ENCODE measurements at regions not wholly inside any gene's neighbourhood (a gene's known extent, or its start where the extent isn't known, plus 50 kb on each side); places are given as distances from the start of the nearest gene placed in this dataset.

- no peaks in the 10 kb centered on the region for H3K4me1 ChIP-seq (ENCODE audit: control insufficient read depth, extremely low read depth, insufficient read depth, low read length)
- no peaks in the 10 kb centered on the region for H4K20me1 ChIP-seq (ENCODE audit: control insufficient read depth, extremely low read depth, insufficient read depth, low read length)
- H3K79me2 ChIP-seq (ENCODE audit: control insufficient read depth, insufficient read depth, low read length), result no peaks in the 10 kb centered on the region
- H3K36me3 ChIP-seq (ENCODE audit: control insufficient read depth, insufficient read depth, low read length), result no peaks in the 10 kb centered on the region
- no peak overlapping the region for H3K27ac ChIP-seq (ENCODE audit: insufficient read depth, low read length)
- no peak overlapping the region for H3K4me3 ChIP-seq (replicated peaks in 1 of 4; ENCODE audit: control extremely low read depth in 1 of 4, insufficient read depth in 1 of 4, low read depth in 3 of 4, low read length in 4 of 4)
- H3K27me3 ChIP-seq (ENCODE audit: control insufficient read depth, insufficient read depth, low read length), result no peaks in the 10 kb centered on the region
- H2AFZ ChIP-seq (ENCODE audit: low read length), result no peak overlapping the region
- H3K9me3 ChIP-seq (ENCODE audit: control insufficient read depth, insufficient read depth, low read depth, low read length), result no peaks in the 10 kb centered on the region
- H3K4me2 ChIP-seq (ENCODE audit: extremely low read depth, insufficient read depth, low read length), result no peak overlapping the region
- no peak overlapping the region for H3K9ac ChIP-seq (ENCODE audit: insufficient read depth, low read length)
- TF ChIP-seq EZH2 (IDR thresholded peaks at IDR 0.05; ENCODE audit: low read length, missing control alignments) (no peak), CTCF (conservative IDR thresholded peaks at IDR 0.05 in 1 of 2, IDR thresholded peaks at IDR 0.05 in 1 of 2; ENCODE audit: low read depth in 1 of 2, low read length in 2 of 2) (no peak)
- DNase-seq (ENCODE audit: low read depth in 2 of 2), result no peak
Observed at GRCh38 chr10:124325633-124325914, 93.1 kb downstream of the OAT start.

GRCh38 chr10:124324856-124325632, 93.7 kb downstream of the OAT start:
- Histone ChIP-seq H3K4me2 (ENCODE audit: extremely low read depth, insufficient read depth, low read length) (no peak overlapping the region), H3K27me3 (ENCODE audit: control insufficient read depth, insufficient read depth, low read length) (no peaks in the 10 kb centered on the region), H3K4me3 (replicated peaks in 1 of 4; ENCODE audit: control extremely low read depth in 1 of 4, insufficient read depth in 1 of 4, low read depth in 3 of 4, low read length in 4 of 4) (no peak overlapping the region), H3K4me1 (ENCODE audit: control insufficient read depth, extremely low read depth, insufficient read depth, low read length) (no peaks in the 10 kb centered on the region), H3K36me3 (ENCODE audit: control insufficient read depth, insufficient read depth, low read length) (no peaks in the 10 kb centered on the region), H3K9ac (ENCODE audit: insufficient read depth, low read length) (no peak overlapping the region), H3K27ac (ENCODE audit: insufficient read depth, low read length) (no peak overlapping the region), H3K79me2 (ENCODE audit: control insufficient read depth, insufficient read depth, low read length) (no peaks in the 10 kb centered on the region), H4K20me1 (ENCODE audit: control insufficient read depth, extremely low read depth, insufficient read depth, low read length) (no peaks in the 10 kb centered on the region), H2AFZ (ENCODE audit: low read length) (no peak overlapping the region), H3K9me3 (ENCODE audit: control insufficient read depth, insufficient read depth, low read depth, low read length) (no peaks in the 10 kb centered on the region)
- peak in 1 of 2 donors; percentile 9 for DNase-seq (ENCODE audit: low read depth in 2 of 2)
- TF ChIP-seq EZH2 (IDR thresholded peaks at IDR 0.05; ENCODE audit: low read length, missing control alignments), result no peak
- no peak for TF ChIP-seq CTCF (conservative IDR thresholded peaks at IDR 0.05 in 1 of 2, IDR thresholded peaks at IDR 0.05 in 1 of 2; ENCODE audit: low read depth in 1 of 2, low read length in 2 of 2)

GRCh38 chr10:124324451-124324850, 94.3 kb downstream of the OAT start:
- no peaks in the 10 kb centered on the region for H3K9me3 ChIP-seq (ENCODE audit: control insufficient read depth, insufficient read depth, low read depth, low read length)
- H3K4me1 ChIP-seq (ENCODE audit: control insufficient read depth, extremely low read depth, insufficient read depth, low read length), result no peaks in the 10 kb centered on the region
- H3K79me2 ChIP-seq (ENCODE audit: control insufficient read depth, insufficient read depth, low read length), result no peaks in the 10 kb centered on the region
- H3K4me2 ChIP-seq (ENCODE audit: extremely low read depth, insufficient read depth, low read length), result no peak overlapping the region
- H3K27me3 ChIP-seq (ENCODE audit: control insufficient read depth, insufficient read depth, low read length), result no peaks in the 10 kb centered on the region
- H3K4me3 ChIP-seq (replicated peaks in 1 of 4; ENCODE audit: control extremely low read depth in 1 of 4, insufficient read depth in 1 of 4, low read depth in 3 of 4, low read length in 4 of 4), result no peak overlapping the region
- no peak overlapping the region for H2AFZ ChIP-seq (ENCODE audit: low read length)
- DNase-seq (ENCODE audit: low read depth in 2 of 2), result no peak
- H3K27ac ChIP-seq (ENCODE audit: insufficient read depth, low read length), result no peak overlapping the region
- TF ChIP-seq EZH2 (IDR thresholded peaks at IDR 0.05; ENCODE audit: low read length, missing control alignments) (no peak), CTCF (conservative IDR thresholded peaks at IDR 0.05 in 1 of 2, IDR thresholded peaks at IDR 0.05 in 1 of 2; ENCODE audit: low read depth in 1 of 2, low read length in 2 of 2) (no peak)
- H4K20me1 ChIP-seq (ENCODE audit: control insufficient read depth, extremely low read depth, insufficient read depth, low read length), result no peaks in the 10 kb centered on the region
- no peaks in the 10 kb centered on the region for H3K36me3 ChIP-seq (ENCODE audit: control insufficient read depth, insufficient read depth, low read length)
- no peak overlapping the region for H3K9ac ChIP-seq (ENCODE audit: insufficient read depth, low read length)

All from fibroblast of lung (primary cell).